ENCODE measurements at regions not wholly inside any gene's neighbourhood (a gene's known extent, or its start where the extent isn't known, plus 50 kb on each side); places are given as distances from the start of the nearest gene placed in this dataset.

DNA sequence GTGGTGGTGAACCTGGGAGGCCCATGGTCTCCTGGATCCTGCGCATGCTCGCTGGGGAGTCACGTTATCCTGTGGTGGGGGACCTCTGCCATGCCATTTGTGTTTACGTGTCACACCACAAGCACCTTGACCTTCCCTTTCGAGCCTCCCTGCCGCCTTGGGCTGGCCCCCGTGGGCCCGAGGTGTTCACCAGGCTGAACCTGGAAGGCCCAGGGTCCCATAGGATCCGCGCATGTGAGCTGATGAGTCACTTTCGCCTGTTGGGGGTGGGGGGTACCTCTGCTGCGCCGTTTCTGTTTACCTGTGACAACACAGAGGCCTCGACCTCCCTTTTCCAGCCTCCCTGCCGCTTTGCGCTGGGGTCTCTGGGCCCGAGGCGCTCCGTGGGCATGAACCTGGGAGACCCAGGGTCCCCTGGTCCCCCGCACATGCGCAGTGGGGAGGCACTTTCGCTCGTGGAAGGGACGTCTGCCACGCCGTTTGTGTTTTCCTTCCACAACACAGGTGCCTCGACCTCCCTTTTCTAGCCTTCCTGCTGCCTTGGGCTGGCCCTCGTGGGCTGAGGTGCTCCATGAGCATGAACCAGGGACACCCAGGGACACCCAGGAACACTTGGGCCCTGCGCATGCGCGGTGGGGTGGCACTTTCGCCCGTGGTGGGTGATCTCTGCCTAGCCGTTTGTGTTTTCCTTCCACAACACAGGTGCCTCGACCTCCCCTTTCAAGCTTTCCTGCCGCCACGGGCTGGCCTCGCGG, 334.1 kb downstream of the ALG10 start:
- Histone ChIP-seq H3K27ac (ENCODE audit: low read depth in 2 of 2, low read length in 2 of 2) (no peak overlapping the region), H3K4me3 (ENCODE audit: low read length in 3 of 3) (no peak overlapping the region), H3K4me1 (ENCODE audit: control insufficient read depth in 2 of 3, insufficient read depth in 2 of 3, low read depth in 1 of 3, low read length in 3 of 3) (no peaks in the 10 kb centered on the region), H3K9ac (ENCODE audit: low read length in 3 of 3) (no peak overlapping the region), H3K36me3 (ENCODE audit: control insufficient read depth in 2 of 3, insufficient read depth in 3 of 3, low read length in 3 of 3) (no peaks in the 10 kb centered on the region), H3K27me3 (ENCODE audit: control insufficient read depth, insufficient read depth, low read length) (no peaks in the 10 kb centered on the region), H3K9me3 (ENCODE audit: control insufficient read depth in 2 of 3, insufficient read depth in 1 of 3, low read length in 3 of 3) (peaks cover 0 to 7% (median 0%) of the 10 kb centered on the region in 3 donors)
- FAIRE-seq (no peak), DNase-seq (no peak)
- TF ChIP-seq CTCF (IDR thresholded peaks at IDR 0.05; ENCODE audit: borderline replicate concordance, extremely low read depth, insufficient read depth) = no peak
- intact Hi-C loops (cut with DNase I) = no loop called here

DNA sequence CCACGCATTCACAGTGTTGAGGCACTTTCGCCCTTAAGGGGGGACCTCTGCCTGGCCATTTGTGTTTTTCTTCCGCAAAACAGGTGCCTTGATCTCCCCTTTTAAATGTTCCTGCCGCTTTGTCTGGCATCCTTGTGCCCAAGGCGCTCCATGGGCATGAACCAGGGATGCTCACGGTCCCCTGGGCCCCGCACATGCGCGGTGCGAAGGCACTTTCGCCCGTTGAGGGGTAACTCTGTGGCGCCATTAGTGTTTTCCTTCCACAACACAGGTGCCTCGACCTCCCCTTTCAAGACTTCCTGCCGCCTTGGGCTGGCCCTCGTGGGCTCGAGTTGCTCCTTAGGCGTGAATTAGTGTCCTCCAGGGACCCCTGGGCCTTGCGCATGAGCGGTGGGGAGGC, 335.5 kb downstream of the ALG10 start:
- Histone ChIP-seq H3K4me3 (ENCODE audit: low read length in 3 of 3) (no peak overlapping the region), H3K9me3 (ENCODE audit: control insufficient read depth in 2 of 3, insufficient read depth in 1 of 3, low read length in 3 of 3) (peaks cover 0 to 9% (median 0%) of the 10 kb centered on the region in 3 donors), H3K36me3 (ENCODE audit: control insufficient read depth in 2 of 3, insufficient read depth in 3 of 3, low read length in 3 of 3) (no peaks in the 10 kb centered on the region), H3K9ac (ENCODE audit: low read length in 3 of 3) (no peak overlapping the region), H3K27ac (ENCODE audit: low read depth in 2 of 2, low read length in 2 of 2) (no peak overlapping the region), H3K4me1 (ENCODE audit: control insufficient read depth in 2 of 3, insufficient read depth in 2 of 3, low read depth in 1 of 3, low read length in 3 of 3) (no peaks in the 10 kb centered on the region), H3K27me3 (ENCODE audit: control insufficient read depth, insufficient read depth, low read length) (no peaks in the 10 kb centered on the region)
- FAIRE-seq (no peak), DNase-seq (no peak)
- intact Hi-C loops (cut with DNase I) = no loop called here
- TF ChIP-seq CTCF (IDR thresholded peaks at IDR 0.05; ENCODE audit: borderline replicate concordance, extremely low read depth, insufficient read depth) = no peak

DNA sequence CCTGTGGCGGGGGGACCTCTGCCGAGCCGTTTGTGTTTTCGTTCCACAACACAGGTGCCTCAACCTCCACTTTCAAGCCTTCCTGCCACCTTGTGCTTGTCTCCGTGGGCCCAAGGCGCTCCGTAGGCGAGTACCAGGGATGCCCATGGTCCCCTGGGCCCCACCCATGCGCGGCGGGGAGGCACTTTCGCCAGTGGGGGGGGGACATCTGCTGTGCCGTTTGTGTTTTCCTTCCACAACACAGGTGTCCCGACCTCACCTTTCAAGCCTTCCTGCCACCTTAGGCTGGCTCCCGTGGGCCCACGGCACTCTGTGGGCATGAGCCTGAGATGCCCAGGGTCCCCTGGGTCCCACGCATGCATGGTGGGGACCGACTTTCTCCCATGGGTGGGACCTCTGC, 335.9 kb downstream of the ALG10 start:
- no peak for FAIRE-seq
- Histone ChIP-seq H3K27me3 (ENCODE audit: control insufficient read depth, insufficient read depth, low read length) (no peaks in the 10 kb centered on the region), H3K36me3 (ENCODE audit: control insufficient read depth in 2 of 3, insufficient read depth in 3 of 3, low read length in 3 of 3) (no peaks in the 10 kb centered on the region), H3K9ac (ENCODE audit: low read length in 3 of 3) (no peak overlapping the region), H3K27ac (ENCODE audit: low read depth in 2 of 2, low read length in 2 of 2) (no peak overlapping the region), H3K4me3 (ENCODE audit: low read length in 3 of 3) (no peak overlapping the region), H3K4me1 (ENCODE audit: control insufficient read depth in 2 of 3, insufficient read depth in 2 of 3, low read depth in 1 of 3, low read length in 3 of 3) (no peaks in the 10 kb centered on the region), H3K9me3 (ENCODE audit: control insufficient read depth in 2 of 3, insufficient read depth in 1 of 3, low read length in 3 of 3) (peaks cover 0 to 12% (median 0%) of the 10 kb centered on the region in 3 donors)
- TF ChIP-seq CTCF (IDR thresholded peaks at IDR 0.05; ENCODE audit: borderline replicate concordance, extremely low read depth, insufficient read depth) = no peak
- intact Hi-C loops (cut with DNase I) = no loop called here
- no peak for DNase-seq
